ENCODE measurements at regions not wholly inside any gene's neighbourhood (a gene's known extent, or its start where the extent isn't known, plus 50 kb on each side); places are given as distances from the start of the nearest gene placed in this dataset.

- TF ChIP-seq CTCF (conservative IDR thresholded peaks at IDR 0.05; ENCODE audit: control insufficient read depth, insufficient read depth, low read depth, low read length): no peak
- DNase-seq (ENCODE audit: low read depth): no peak
- no peak overlapping the region for H3K4me3 ChIP-seq (ENCODE audit: control insufficient read depth, low read depth, low read length)
Measured at GRCh38 chr2:150043172-150043500, 444.3 kb downstream of the RND3 start.

- TF ChIP-seq CTCF (conservative IDR thresholded peaks at IDR 0.05; ENCODE audit: control insufficient read depth, insufficient read depth, low read depth, low read length): no peak
- no peak for DNase-seq (ENCODE audit: low read depth)
Measured at GRCh38 chr2:150042500-150043171, 444.8 kb downstream of the RND3 start.

GRCh38 chr2:150041722-150042425 lies 445.6 kb downstream of the RND3 start:
- DNase-seq (ENCODE audit: low read depth): peak; percentile 42
- no peak for TF ChIP-seq CTCF (conservative IDR thresholded peaks at IDR 0.05; ENCODE audit: control insufficient read depth, insufficient read depth, low read depth, low read length)
- no peak overlapping the region for H3K4me3 ChIP-seq (ENCODE audit: control insufficient read depth, low read depth, low read length)

More at GRCh38 chr2:150042500-150043171, 444.8 kb downstream of the RND3 start:
- H3K4me3 ChIP-seq (ENCODE audit: control insufficient read depth, low read depth, low read length): no peak overlapping the region

GRCh38 chr2:150036622-150037021 lies 449.0 kb upstream of the MMADHC start:
- DNase-seq (ENCODE audit: low read depth): no peak
- TF ChIP-seq CTCF (conservative IDR thresholded peaks at IDR 0.05; ENCODE audit: control insufficient read depth, insufficient read depth, low read depth, low read length): no peak
- H3K4me3 ChIP-seq (ENCODE audit: control insufficient read depth, low read depth, low read length): no peak overlapping the region

- TF ChIP-seq CTCF (conservative IDR thresholded peaks at IDR 0.05; ENCODE audit: control insufficient read depth, insufficient read depth, low read depth, low read length): no peak
- no peak overlapping the region for H3K4me3 ChIP-seq (ENCODE audit: control insufficient read depth, low read depth, low read length)
Measured at GRCh38 chr2:150034665-150035064, 447.1 kb upstream of the MMADHC start.

GRCh38 chr2:150030436-150031190 lies 443.0 kb upstream of the MMADHC start:
- no peak for DNase-seq (ENCODE audit: low read depth)
- TF ChIP-seq CTCF (conservative IDR thresholded peaks at IDR 0.05; ENCODE audit: control insufficient read depth, insufficient read depth, low read depth, low read length): no peak
- H3K4me3 ChIP-seq (ENCODE audit: control insufficient read depth, low read depth, low read length): no peak overlapping the region

More at GRCh38 chr2:150034665-150035064, 447.1 kb upstream of the MMADHC start:
- DNase-seq (ENCODE audit: low read depth): no peak
